ENCODE measurements at regions not wholly inside any gene's neighbourhood (a gene's known extent, or its start where the extent isn't known, plus 50 kb on each side); places are given as distances from the start of the nearest gene placed in this dataset.

DNA sequence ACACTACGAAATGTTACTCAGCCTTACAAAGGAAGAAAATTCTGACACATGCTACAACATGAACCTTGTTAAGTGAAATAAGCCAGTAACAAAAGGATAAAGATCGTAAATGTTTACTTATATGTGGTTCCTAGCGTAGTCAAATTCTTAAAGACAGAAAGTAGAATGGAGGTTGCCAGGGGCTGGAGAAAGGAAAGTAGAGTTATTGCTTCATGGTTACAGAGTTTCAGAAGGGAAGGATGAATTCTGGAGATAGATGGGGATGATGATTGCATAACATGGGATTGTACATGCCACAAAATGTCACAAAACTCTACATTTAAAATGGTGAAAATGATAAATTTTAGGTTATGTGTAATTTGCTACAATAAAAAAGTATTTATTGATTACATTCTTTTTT is 103.8 kb downstream of the CHD9NB start:
- TF ChIP-seq POLR2AphosphoS5 (IDR thresholded peaks at IDR 0.05) (no peak), POLR2A (IDR thresholded peaks at IDR 0.05; ENCODE audit: low read depth) (no peak), EP300 (IDR thresholded peaks at IDR 0.05) (no peak)
- TF ChIP-seq, protein P1, sequence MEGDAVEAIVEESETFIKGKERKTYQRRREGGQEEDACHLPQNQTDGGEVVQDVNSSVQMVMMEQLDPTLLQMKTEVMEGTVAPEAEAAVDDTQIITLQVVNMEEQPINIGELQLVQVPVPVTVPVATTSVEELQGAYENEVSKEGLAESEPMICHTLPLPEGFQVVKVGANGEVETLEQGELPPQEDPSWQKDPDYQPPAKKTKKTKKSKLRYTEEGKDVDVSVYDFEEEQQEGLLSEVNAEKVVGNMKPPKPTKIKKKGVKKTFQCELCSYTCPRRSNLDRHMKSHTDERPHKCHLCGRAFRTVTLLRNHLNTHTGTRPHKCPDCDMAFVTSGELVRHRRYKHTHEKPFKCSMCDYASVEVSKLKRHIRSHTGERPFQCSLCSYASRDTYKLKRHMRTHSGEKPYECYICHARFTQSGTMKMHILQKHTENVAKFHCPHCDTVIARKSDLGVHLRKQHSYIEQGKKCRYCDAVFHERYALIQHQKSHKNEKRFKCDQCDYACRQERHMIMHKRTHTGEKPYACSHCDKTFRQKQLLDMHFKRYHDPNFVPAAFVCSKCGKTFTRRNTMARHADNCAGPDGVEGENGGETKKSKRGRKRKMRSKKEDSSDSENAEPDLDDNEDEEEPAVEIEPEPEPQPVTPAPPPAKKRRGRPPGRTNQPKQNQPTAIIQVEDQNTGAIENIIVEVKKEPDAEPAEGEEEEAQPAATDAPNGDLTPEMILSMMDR (IDR thresholded peaks at IDR 0.05), result no peak
